ENCODE measurements at regions not wholly inside any gene's neighbourhood (a gene's known extent, or its start where the extent isn't known, plus 50 kb on each side); places are given as distances from the start of the nearest gene placed in this dataset.
"Not testable (repeated sequence)": the region's sequence is repeated elsewhere in the genome, so short reads cannot be mapped to it uniquely, and the experiment has no call there.

DNA sequence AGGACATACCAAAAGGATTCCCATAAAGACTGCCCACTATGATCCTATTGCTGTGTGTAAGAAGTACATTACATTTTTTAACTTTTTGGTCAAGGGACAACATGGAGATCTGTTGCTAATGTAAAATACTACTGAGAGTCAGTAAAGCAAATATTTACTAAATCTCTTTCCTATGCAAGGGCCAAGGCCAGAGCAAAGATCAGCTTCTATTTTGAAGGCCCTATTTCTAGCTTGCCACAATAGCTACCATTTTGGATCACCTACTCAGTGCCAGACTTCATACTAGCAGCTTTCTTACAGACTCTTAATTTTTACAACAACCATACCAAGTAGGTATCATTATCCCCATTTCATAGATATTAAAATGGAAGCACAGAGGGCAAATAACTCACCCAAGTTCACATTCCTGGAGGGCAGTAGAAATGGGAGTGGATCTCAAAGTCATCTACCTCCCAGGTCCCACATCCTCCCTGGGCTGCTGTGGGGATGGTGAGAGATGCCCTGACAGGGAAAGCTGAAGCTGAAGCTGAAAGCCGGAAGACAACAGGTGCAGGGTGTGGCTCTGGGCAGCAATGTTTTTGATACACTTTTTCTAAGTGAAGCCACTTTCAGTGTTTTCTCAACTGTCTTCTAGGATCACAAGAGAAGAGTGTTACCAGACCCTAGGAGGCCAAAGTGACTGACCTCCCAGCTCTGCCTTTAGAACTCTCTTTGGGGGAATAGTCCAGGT is 321.2 kb downstream of the UBE3D start:
- no peak for DNase-seq

DNA sequence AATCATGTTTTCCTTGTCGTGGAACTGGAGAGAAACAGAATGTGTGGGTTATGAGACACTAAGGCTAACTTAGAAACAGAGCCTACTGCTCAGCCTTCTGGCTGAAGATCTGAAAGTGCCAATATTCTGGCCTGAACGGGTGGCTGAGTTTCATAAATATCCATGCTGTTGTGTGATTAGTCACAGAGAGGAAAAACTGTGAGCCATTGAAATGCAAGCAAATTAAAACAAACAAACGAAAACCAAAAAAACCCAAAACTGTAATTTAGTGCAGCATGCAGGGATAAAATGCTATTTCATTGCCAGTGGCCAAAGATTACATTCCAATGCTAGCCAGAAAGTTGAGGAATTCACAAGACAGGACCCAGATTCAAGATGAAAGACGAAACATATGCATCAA is 315.1 kb downstream of the UBE3D start:
- no peak for DNase-seq

DNA sequence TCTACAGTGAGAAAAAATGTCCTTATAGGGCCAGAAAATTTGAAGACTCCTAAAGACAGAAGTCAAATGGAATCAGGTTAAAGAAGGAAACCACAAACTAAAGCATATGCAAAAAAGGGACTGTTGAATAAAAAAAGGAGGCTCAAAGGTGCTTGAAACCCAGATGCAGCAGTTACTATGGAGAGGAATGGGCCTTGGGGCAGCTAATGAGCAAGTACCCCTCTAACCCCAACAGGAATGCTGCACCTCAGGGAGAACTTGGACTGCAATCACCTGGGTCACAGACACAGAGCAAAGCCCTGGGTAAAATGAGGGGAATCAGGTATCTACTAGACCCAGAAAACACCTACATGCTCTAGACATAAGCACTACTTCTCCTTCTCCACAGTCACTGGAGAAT is 313.9 kb downstream of the UBE3D start:
- DNase-seq: no peak

DNA sequence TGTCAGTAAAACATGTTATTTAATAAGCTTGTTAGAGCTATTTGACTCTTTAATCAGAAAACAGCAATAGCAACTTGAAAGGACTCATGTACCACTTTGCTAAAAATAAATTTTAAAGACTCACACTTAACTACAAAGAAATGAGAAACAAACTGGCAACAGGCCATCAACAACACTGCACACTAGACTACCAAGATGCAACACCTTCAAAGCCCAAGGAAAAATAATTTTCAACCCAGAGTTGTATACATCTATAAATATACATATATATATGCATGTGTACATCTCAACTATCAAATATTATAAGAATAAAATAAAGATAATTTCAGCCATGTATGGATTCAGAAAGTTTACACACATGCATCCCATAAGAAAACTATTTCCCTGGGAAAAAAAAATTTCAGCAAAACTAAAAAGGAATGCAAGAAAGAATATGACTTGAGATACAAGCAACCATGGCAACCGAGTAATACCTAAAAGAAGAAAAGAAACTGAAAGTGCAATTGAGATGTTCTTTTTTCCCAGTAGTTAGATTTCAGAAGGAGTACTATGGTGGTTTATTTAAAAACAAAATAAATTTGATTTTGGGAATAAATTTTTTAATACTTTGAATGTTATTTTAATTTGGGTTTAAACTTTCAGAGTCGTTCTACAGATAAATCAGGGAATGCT is 303.8 kb downstream of the UBE3D start:
- no peak for DNase-seq

DNA sequence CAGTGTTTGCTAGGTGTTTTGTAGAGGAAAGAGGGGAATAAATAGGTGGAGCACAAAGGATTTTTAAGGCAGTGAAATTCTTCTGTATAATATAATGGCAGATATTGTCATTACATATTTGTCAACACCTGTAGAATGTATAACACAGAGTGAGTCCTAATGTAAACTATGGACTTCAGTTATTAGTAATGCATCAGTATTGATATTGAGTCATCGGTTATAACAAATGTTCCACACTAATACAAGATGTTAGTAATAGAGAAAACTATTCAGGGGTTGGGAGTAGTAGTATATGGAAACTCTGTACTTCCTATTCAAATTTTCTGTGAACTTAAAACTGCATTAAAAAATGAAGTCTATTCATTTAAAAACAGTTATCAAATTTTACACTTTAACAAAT is 299.2 kb downstream of the UBE3D start:
- no peak for DNase-seq

DNA sequence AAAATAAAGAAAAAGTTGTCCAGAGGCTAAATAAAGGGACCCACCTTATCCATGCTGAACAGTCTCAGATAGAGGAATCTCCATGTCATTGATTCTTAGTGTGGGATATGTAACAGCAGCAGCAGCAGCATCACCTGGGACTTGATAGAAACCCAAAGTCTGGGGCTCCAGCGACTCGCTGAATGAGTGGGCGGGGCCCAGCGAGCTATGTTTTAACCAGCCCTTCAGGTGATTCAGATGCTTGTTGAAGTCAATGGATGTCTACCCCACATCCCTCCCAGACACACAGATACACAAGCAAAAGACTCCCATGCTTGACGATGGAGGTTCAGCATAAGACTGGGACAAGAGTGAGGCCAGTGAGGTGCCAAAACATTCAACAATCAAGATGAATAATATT is 298.6 kb downstream of the UBE3D start:
- no peak for DNase-seq

DNA sequence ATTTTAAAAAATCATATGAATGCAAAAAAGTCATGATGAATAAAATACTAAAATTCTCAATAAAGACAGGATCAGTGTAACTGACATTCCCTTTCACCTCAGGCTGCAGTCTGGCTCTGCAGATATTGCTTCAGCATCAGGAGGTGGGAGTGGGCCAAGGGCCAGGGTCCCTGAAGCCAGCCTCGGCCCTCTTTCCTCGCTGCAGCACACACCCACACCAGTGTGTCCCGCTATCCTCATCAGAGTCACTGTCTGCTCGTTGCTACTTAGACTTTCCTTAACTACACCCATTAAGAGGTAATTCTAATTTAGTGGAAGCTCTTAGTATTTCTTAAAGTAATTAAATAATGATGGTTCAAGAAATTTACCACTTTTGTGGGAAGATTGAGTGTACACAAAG is 298.2 kb downstream of the UBE3D start:
- DNase-seq: no peak

DNA sequence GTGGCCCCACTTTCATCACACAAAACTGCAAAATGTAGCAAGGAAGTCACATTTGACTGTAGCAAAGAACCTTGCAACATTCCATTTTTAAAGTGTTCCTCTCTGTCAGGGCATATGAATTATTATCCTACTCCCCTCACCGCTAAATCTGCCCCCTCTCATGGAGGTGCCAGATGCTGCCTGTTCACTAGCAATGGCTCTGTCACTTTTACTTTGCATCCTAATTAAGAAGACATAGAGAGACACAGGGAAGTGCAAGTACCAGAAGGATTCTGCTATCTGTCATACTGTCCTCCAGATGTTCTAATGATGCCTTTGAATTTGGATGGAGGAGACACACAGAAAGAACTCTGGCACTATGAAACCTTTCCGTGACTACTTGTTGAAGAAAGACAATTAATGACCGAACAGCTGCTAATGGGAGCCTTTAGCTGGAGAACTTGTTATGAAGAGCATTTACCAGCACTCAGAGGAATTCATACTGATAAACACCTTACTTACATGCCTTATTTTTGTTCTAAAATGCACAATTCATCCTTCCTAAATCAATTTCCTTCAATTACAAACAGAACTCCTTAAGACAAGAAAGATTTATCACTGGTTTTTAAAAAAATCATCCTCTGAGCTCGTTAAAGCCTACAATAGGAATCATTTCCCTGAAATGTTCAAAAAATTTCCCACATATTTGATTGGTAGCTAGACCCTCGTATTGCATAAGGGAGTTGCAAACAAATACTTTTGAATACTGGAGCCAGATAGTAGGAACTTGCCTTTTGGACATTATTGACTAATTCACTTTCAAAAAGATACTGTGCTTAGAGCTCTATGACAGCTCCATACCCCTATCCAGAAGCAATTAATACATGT is 292.6 kb downstream of the UBE3D start:
- no peak for DNase-seq

DNA sequence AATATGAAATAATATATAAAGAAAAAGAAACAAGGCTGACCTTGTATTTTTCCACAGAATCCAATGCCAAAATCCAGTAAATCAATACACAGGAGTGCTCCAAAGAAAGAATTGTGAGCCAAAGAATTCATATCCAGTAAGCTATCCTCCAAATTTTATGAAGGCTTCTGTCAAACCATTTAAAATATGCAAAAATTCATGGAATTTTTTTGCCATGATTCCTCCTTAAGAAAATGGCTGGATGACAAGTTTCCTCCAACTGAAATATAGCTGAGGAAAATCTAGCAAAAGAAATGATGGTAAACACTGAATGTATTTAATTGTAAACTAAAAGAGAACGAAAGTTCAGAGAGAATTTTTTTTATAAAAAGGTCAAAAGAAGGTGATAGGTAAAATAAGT is 290.3 kb downstream of the UBE3D start:
- no peak for DNase-seq

DNA sequence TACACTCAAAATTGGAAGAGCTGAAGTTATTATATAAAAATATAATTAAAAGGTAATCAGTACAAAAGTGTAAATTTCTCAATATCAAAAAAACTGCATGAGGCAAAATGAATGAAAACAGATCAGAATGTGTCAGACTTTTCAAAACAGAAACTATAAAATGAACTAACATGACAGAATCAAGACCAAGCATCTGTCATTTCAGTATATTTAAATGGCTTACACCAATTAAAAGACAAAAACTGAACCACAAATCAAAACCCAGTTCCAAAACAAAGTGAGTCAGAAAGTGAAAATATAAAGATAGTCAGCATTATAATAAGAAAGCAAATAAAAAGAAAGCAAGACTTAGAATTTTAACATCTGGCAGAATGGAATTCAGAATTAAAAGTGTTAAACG is 289.7 kb downstream of the UBE3D start:
- no peak for DNase-seq

DNA sequence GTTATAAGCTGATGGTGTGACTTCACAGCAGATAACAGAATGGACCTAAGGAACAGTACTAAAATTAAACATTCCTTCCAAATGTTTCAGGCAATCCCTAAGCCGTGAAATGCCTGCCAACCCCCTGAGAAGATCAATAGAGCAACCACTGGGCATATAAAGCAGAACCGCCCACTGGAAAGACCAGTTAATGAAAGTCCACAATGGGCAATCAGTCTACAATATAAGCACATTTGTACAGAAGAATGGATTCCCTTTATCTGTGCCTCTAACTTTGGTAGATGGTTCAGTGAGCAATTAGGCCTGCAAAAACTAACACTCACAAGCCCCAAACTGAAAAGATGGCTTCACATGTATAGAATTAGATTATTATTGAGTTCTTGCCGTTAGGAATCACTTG is 286.6 kb downstream of the UBE3D start:
- no peak for DNase-seq

DNA sequence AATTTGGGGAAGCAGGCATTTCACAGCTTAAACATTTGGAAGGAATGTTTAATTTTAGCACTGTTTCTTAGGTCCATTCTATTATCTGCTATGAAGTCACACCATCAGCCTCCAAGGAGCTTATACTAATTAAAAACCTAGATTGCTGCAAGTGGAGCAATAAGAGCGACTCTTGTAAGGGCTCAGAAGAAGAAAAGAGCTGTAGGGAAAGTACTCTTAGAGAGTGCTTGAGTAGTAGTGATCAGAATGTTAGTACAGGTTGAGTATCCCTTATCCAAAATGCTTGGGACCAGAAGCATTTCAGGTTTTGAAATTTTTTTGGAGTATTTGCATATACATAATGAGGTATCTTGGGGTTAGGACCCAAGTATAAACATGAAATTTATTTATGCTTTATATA is 285.3 kb downstream of the UBE3D start:
- DNase-seq: no peak

DNA sequence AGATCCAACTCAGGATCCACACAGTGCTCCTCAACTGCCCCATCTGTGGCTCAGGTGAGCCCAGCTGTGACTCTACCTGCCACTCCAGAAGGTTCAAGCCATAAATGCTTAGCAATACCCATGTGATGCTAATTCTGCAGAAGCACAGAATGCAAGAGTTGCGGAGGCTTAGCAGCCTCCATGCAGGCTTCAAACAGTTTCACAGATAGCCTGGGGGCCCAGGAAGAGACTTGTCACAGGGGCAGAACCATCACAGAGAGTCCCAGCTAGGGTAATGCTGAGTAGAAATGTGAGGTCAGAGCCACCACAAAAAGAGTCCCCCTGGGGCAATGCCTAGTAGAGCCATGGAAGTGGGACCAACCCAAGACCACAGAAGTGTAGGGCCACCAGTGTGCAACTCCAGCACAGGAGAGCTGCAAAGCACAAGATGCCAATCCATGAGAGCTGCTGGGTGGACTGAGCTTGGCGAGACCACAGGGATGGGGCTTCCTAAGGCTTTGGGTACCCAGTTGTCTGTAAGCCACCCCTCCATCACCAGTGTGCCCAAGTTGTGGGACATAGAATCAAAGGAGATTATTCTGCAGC is 283.9 kb downstream of the UBE3D start:
- no peak for DNase-seq

DNA sequence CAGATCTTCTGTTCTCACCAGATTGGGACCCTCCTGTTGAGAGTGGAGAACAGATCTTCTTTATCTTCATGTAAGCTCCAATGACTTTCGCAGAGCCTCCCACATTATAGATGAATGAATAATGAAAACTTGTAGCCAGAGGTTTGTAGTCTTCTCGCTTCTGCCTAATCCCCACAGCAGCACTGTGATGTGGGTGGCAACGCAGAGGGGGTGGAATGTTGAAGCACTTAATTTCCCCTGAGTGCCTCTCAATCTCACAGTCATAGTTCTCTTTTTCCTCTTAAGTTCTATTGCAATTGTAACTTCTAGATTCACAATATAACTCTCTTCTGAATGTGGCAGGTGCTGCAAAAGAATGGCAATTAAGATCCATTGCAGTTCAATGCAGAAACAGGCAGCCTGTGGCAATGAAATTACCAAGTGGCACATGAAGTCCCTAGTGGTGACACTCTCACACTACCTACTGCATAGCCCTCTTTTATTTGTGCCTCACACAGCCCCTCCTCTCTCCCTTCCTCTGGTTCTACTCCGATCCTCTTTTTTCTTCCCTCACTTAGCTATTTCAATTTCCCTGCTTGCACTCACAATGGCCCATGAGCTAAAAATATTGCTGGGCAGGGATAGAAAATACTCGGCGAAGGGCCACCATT is 281.9 kb downstream of the UBE3D start:
- peak; percentile 7 to 30 for DNase-seq

DNA sequence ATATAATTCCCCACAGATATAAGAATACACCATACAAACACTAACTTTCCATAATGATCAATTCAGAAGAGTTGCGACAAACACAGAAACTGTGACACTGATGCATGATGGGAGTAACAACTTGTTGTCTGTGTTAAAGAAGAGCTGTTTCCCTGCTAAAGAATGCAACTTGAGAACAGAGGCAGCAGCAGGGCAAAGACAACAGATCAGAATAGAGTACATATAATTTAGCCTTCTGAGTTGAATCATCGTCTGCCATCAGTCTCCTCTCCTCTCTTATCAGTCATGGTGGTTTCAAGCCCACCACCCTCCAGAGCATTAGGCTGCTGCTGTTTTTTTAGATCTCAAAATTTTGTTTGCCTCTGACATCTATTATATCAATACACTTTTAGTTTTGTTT is 280.4 kb downstream of the UBE3D start:
- DNase-seq: peak in 1 of 2 experiments; percentile 1

DNA sequence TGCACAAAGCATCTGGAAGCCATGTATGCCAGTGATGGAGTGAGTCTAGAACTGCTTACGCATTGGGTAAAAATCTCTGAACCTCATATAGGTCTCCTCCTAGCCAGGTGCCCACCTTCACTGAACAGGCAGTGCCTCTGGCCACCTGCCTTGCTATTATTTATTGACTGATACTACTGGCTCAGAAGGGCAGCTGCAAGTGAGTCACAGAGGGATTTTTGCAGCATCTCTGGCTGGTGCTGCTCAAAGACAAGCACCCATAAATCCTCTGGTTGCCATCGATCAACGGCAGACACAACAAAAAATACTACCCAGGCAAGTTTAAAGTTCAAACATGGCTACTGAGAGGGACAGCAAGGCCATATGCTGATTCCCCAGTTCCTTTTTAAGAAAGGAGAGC is 279.4 kb downstream of the UBE3D start:
- DNase-seq: peak; percentile 92 to 94

DNA sequence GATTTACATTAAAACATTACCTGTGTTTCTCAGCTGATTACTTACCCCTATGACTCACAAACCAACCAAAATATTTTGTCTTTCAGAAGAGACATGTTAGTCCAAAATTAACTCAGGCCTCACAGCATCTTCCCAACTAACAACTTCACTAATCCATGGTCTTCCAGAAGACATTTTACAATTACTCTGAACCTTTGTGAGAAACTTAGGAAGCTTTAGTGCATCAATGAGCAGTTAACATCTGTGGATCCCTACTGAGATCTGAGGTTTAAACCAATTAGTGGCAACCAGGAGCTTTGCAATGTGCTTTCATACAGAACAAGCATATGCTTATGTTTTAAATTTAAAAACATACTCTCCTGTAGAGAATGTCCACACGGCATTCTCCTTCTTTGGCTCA is 269.7 kb downstream of the UBE3D start:
- no peak for DNase-seq

DNA sequence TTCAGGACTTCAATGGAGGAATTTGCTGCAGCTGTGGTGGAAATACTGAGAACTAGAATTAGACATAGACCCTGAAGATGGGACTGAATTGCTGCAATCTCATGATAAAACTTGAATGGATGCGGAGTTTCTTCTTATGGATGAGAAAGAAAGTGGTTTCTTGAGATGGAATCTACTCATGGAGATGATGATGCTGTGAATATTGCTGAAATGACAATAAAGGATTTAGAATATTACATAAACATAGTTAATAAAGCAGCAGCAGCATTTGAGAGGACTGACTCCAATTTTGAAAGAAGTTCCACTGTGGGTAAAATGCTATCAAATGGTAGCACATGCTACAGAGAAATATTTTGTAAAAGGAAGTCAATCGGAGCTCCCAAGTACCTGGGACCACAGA is 264.6 kb downstream of the UBE3D start:
- no peak for DNase-seq

DNA sequence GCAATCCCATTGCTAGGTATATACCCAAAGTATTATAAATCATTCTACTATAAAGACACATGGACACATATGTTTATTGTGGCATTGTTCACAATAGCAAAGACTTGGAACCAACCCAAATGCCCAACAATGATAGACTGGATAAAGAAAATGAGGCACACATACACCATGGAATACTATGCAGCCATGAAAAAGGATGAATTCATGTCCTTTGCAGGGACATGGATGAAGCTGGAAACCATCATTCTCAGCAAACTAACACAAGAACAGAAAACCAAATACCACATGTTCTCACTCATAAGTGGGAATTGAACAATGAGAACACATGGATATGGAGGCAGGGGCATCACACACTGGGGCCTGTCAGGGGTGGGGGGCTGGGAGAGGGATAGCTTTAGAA is 249.4 kb downstream of the UBE3D start:
- not testable (repeated sequence) for DNase-seq

DNA sequence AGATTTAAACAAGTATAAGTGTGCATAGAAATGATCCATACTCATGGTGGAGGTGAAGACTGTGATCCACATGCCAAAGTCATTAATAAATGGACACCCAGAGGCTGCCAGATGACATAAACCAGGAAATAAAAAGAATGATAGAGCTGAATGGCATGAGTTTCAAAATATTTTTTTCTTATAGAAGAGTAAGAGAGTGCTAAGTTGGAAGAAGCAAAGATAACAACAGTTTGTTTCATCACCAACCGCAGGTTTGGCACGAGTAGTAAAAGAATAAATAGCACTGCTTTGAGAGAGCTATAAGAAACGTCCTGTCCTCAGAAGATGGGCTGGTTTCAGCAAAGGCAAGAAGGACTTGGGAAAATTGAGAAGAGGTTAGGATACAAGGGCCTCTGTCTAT is 246.9 kb downstream of the UBE3D start:
- no peak for DNase-seq

DNA sequence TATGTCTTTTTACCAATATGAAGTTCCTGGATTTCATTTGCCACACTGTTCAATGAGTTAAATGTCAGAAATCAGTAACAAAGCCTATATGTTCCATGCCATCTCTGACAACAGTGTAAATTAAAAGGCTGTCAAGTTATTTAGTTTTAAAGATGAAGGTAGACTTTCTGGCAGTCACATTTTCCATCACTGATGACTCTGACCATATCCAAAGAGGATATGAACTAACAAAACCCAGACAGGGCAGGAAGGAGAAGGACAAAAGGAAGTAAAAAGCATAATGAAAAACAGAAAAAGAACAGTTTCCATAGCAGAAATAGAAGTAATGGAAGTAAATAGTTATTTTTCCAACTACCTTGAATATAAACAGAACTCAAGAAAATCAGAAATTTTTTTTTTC is 242.3 kb downstream of the UBE3D start:
- DNase-seq: no peak

DNA sequence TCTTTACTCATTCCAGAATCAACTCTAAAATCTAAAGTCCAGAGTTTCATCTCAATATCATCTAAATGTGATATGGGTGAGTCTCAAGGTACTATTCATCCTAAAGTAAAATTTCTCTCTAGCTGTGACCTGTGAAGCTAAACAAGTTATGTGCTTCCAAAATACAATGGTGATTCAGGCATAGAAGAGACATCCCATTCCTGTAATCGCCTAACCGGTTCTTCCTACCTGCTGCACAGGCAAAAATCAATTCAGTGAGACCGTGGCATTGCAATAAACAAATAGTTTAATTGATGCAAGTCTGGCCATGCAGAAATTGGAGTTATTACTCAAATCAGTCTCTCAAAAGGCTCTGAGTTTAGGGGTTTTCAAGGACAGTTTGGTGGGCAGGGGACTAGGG is 232.8 kb downstream of the UBE3D start:
- no peak for DNase-seq

DNA sequence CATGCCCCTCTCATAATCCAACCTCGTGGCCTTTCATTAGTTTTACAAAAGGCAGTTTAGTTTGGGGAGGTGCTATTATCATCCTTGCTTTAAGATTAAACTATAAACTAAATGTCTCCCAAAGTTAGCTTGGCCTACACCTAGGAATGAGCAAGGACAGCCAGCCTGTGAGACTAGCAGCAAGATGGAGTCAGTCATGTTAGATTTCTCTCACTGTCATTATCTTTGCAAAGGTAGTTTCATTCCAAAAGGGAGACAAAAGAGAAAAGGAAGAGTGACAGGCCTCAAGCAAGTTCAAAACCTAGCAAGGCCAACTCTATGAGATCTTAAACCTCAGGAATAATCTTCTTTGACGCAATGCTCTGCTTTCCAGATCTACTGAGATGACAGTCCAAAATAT is 232.2 kb downstream of the UBE3D start:
- DNase-seq: no peak

Data from SHP77 (cell line).